HepG2 (cell line): ENCODE measurements at regions not wholly inside any gene's neighbourhood (a gene's known extent, or its start where the extent isn't known, plus 50 kb on each side); places are given as distances from the start of the nearest gene placed in this dataset.

Source experiments
- ATAC-seq: fragments of 200-7000 bp; cut with Tn5 transposase; 3 replicates; pipeline ENCODE4 v1.9.1; 2020; ENCODE audit warnings: mild to moderate bottlenecking, moderate library complexity
- BruUV-seq: library from RNA; stranded (reverse); fragments of 400-500 nt; replicated peaks from 2 replicates; lab custom pipeline; 2021; lab: Mats Ljungman, UMichigan
- CTCF ChIA-PET: fragments of 300-600 bp; formaldehyde crosslinking; extraction: SDS; loops from one replicate; lab custom pipeline; 2021; ENCODE audit warnings: low total read pairs, inconsistent platforms, low intra/inter-chr PET ratio; lab: Yijun Ruan, JAX
- POLR2A ChIA-PET: fragments of 350-600 bp; sonication (Branson Sonifier 250); formaldehyde crosslinking; loops from one replicate; lab custom pipeline; 2020; ENCODE audit warnings: antibody characterized with exemption, inconsistent platforms; lab: Yijun Ruan, JAX
- DNase-seq: peaks from one replicate; pipeline ENCODE4 v3.0.0-alpha.2; 2015; ENCODE audit warnings: low spot score
- FAIRE-seq: peaks from 3 replicates; lab custom pipeline; 2011; peaks lifted over from hg19 to GRCh38; lab: Jason Lieb, UNC
- H2AFZ ChIP-seq: one replicate; pipeline ENCODE4 v1.6.1; 2011; ENCODE audit warnings: low read length, inconsistent platforms
- H3K27ac ChIP-seq: fragments of 300-600 bp; 3 replicates; pipeline ENCODE4 v1.8.0; 2011; ENCODE audit warnings: mixed run types, mild to moderate bottlenecking, mixed read lengths, low read length, inconsistent platforms; ENCODE audit not compliant: insufficient read depth; ENCODE audit errors: extremely low read length
- H3K27me3 ChIP-seq, 2 experiments: fragments of 200-600 bp in 1 of 2; 2 replicates in 1 of 2; 3 replicates in 1 of 2; pipeline versions ENCODE4 v1.6.0 to v1.8.0; 2011; ENCODE audit warnings: low read length in 2 of 2, mild to moderate bottlenecking in 2 of 2, moderate library complexity in 2 of 2, inconsistent platforms in 1 of 2; ENCODE audit not compliant: insufficient read depth in 2 of 2, control insufficient read depth in 1 of 2
- H3K36me3 ChIP-seq, 2 experiments: fragments of 200-600 bp in 1 of 2; replicated peaks in 1 of 2; 2 replicates in 1 of 2; 3 replicates in 1 of 2; pipeline versions ENCODE4 v1.5.1 to v1.8.0; 2011; ENCODE audit warnings: low read length in 2 of 2, inconsistent platforms in 1 of 2; ENCODE audit not compliant: insufficient read depth in 2 of 2, control insufficient read depth in 1 of 2
- H3K4me1 ChIP-seq: 2 replicates; pipeline ENCODE4 v1.5.1; 2012; ENCODE audit warnings: low read length, inconsistent platforms; ENCODE audit not compliant: insufficient read depth
- H3K4me2 ChIP-seq: 2 replicates; pipeline ENCODE4 v1.6.0; 2011; ENCODE audit warnings: low read depth, low read length, inconsistent platforms
- H3K4me3 ChIP-seq, 3 experiments: fragments of 200-600 bp in 1 of 3; sonication (generic), shearing (Covaris generic) in 1 of 3; replicated peaks in 1 of 3; 2 replicates each; pipeline ENCODE4 v1.5.1; 2011 to 2016; ENCODE audit warnings: low read length in 3 of 3, inconsistent platforms in 2 of 3, low read depth in 2 of 3, mild to moderate bottlenecking in 2 of 3, control low read depth in 1 of 3, mixed read lengths in 1 of 3; ENCODE audit not compliant: insufficient read depth in 1 of 3
- H3K79me2 ChIP-seq: one replicate; pipeline ENCODE4 v1.6.1; 2011; ENCODE audit warnings: low read length, inconsistent platforms; ENCODE audit not compliant: insufficient read depth
- H3K9ac ChIP-seq: 2 replicates; pipeline ENCODE4 v1.6.0; 2011; ENCODE audit warnings: mild to moderate bottlenecking, low read depth, low read length, inconsistent platforms; ENCODE audit not compliant: insufficient read depth
- H3K9me3 ChIP-seq: 2 replicates; pipeline ENCODE4 v1.5.1; 2012; ENCODE audit warnings: mild to moderate bottlenecking, low read length
- H4K20me1 ChIP-seq: 2 replicates; pipeline ENCODE4 v1.6.0; 2011; ENCODE audit warnings: inconsistent platforms, mild to moderate bottlenecking, low read length, moderate library complexity; ENCODE audit not compliant: insufficient read depth
- AGO2 ChIP-seq: fragments of 200-400 bp; formaldehyde crosslinking; optimal IDR thresholded peaks from 2 replicates; pipeline ENCODE3; 2017; ENCODE audit warnings: mild to moderate bottlenecking, low read depth, low read length, moderate library complexity
- ARNT ChIP-seq: fragments of 450-650 bp; IDR thresholded peaks from 2 replicates; pipeline ENCODE4 v1.6.1; 2017
- ELF4 ChIP-seq: sonication (generic); formaldehyde crosslinking; IDR thresholded peaks from 2 replicates; pipeline ENCODE4 v1.5.0; 2020; ENCODE audit warnings: missing genetic modification reagents, mild to moderate bottlenecking, moderate library complexity, borderline replicate concordance
- MTF1 ChIP-seq: sonication (generic); formaldehyde crosslinking; IDR thresholded peaks from 2 replicates; pipeline ENCODE4 v1.5.0; 2020; ENCODE audit warnings: missing genetic modification reagents
- MXI1 ChIP-seq: IDR thresholded peaks from 3 replicates; pipeline ENCODE4 v1.6.1; 2012; ENCODE audit warnings: low read depth, low read length, inconsistent platforms, borderline replicate concordance
- REPIN1 ChIP-seq: sonication (generic); formaldehyde crosslinking; IDR thresholded peaks from 2 replicates; pipeline ENCODE4 v1.8.0; 2022; ENCODE audit warnings: missing genetic modification reagents, low read depth, mild to moderate bottlenecking, borderline replicate concordance
- SIX4 ChIP-seq: sonication (generic); formaldehyde crosslinking; IDR thresholded peaks from 2 replicates; pipeline ENCODE4 v1.4.0; 2020; ENCODE audit warnings: missing genetic modification reagents
- SKI ChIP-seq: fragments of 450-650 bp; IDR thresholded peaks from one replicate; pipeline ENCODE4 v1.6.1; 2018; ENCODE audit warnings: mild to moderate bottlenecking; ENCODE audit not compliant: partially characterized antibody
- ZNF124 ChIP-seq: sonication (generic); formaldehyde crosslinking; IDR thresholded peaks from 2 replicates; pipeline ENCODE4 v1.4.0; 2020; ENCODE audit warnings: missing genetic modification reagents
- ZNF337 ChIP-seq: sonication (generic); formaldehyde crosslinking; IDR thresholded peaks from 2 replicates; pipeline ENCODE4 v1.5.1; 2020; ENCODE audit warnings: missing genetic modification reagents, low read depth, mild to moderate bottlenecking, borderline replicate concordance
- WGBS: methylation state at CpG from one replicate; pipeline ENCODE4 v1.1.6; 2017; ENCODE audit warnings: low lambda C conversion rate; 5-methylcytosine and 5-hydroxymethylcytosine counted together
- in situ Hi-C: cut with HindIII; loops from 2 replicates; pipeline ENCODE4 v1.10.0; 2017; ENCODE audit warnings: low pct_unique_long_range_greater_than_20kb; ENCODE audit not compliant: extremely low pct_ligation_motif_present
- intact Hi-C: fragments of 100-400 bp; cut with micrococcal nuclease; formaldehyde crosslinking; loops from one replicate; pipeline ENCODE4 v1.10.0; 2022; ENCODE audit not compliant: unreplicated experiment
- TF ChIP-seq, protein P1 (sequence below): sonication (generic); formaldehyde crosslinking; IDR thresholded peaks from 2 replicates; pipeline ENCODE4 v1.4.0; 2020; ENCODE audit warnings: mild to moderate bottlenecking, missing genetic modification reagents
- TF ChIP-seq, protein P2 (sequence below): sonication (generic); formaldehyde crosslinking; IDR thresholded peaks from 2 replicates; pipeline ENCODE4 v1.5.0; 2020; ENCODE audit warnings: missing genetic modification reagents

DNA sequence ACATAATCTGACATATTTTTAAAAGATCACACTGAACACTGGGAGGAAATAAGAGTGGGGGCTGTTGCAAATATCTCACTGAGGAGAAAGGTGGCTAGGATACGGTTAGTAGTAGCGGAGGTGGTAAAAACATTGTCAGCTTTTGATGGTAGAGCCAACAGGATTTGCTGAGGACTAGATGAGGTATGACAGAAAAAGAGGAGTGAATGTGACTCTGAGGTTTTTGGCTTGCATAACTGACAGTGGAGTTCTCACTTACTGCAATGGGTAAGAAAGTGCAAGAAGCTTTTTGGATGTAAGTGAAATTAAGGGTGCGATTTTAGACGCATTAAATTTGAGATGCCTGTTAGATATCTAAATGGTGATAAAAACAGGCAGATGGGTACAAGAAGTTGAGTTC is 102.0 kb upstream of the MBL2 start:
- ChIA-PET CTCF (no interaction called here), POLR2A (no interaction called here)
- in situ Hi-C loops: no loop called here
- H3K4me2 ChIP-seq: no peak overlapping the region
- no peak for FAIRE-seq
- no peak overlapping the region for H3K27ac ChIP-seq
- intact Hi-C loops: no loop called here
- no peak for ATAC-seq
- DNase-seq: no peak
- no peaks in the 10 kb centered on the region for H3K27me3 ChIP-seq
- no peaks in the 10 kb centered on the region for H4K20me1 ChIP-seq
- H2AFZ ChIP-seq: no peak overlapping the region
- WGBS: 68% methylated on average over 4 of the region's 4 CpGs
- no peaks in the 10 kb centered on the region for H3K79me2 ChIP-seq
- H3K4me3 ChIP-seq: no peak overlapping the region
- no peaks in the 10 kb centered on the region for H3K36me3 ChIP-seq
- no peaks in the 10 kb centered on the region for H3K4me1 ChIP-seq
- BruUV-seq: no TSS peak
- H3K9ac ChIP-seq: no peak overlapping the region
- H3K9me3 ChIP-seq: no peaks in the 10 kb centered on the region
- TF ChIP-seq ELF4 (no peak), ARNT (no peak), REPIN1 (CRISPR knock-in tag) (no peak), SIX4 (CRISPR knock-in tag) (no peak), MXI1 (no peak), MTF1 (no peak), ZNF124 (CRISPR knock-in tag) (no peak), SKI (no peak), ZNF337 (no peak), AGO2 (no peak)
- TF ChIP-seq, protein P1, sequence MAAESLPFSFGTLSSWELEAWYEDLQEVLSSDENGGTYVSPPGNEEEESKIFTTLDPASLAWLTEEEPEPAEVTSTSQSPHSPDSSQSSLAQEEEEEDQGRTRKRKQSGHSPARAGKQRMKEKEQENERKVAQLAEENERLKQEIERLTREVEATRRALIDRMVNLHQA: no peak
- TF ChIP-seq, protein P2, sequence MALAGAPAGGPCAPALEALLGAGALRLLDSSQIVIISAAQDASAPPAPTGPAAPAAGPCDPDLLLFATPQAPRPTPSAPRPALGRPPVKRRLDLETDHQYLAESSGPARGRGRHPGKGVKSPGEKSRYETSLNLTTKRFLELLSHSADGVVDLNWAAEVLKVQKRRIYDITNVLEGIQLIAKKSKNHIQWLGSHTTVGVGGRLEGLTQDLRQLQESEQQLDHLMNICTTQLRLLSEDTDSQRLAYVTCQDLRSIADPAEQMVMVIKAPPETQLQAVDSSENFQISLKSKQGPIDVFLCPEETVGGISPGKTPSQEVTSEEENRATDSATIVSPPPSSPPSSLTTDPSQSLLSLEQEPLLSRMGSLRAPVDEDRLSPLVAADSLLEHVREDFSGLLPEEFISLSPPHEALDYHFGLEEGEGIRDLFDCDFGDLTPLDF (CRISPR knock-in tag): no peak
